ENCODE measurements at regions not wholly inside any gene's neighbourhood (a gene's known extent, or its start where the extent isn't known, plus 50 kb on each side); places are given as distances from the start of the nearest gene placed in this dataset.

DNA sequence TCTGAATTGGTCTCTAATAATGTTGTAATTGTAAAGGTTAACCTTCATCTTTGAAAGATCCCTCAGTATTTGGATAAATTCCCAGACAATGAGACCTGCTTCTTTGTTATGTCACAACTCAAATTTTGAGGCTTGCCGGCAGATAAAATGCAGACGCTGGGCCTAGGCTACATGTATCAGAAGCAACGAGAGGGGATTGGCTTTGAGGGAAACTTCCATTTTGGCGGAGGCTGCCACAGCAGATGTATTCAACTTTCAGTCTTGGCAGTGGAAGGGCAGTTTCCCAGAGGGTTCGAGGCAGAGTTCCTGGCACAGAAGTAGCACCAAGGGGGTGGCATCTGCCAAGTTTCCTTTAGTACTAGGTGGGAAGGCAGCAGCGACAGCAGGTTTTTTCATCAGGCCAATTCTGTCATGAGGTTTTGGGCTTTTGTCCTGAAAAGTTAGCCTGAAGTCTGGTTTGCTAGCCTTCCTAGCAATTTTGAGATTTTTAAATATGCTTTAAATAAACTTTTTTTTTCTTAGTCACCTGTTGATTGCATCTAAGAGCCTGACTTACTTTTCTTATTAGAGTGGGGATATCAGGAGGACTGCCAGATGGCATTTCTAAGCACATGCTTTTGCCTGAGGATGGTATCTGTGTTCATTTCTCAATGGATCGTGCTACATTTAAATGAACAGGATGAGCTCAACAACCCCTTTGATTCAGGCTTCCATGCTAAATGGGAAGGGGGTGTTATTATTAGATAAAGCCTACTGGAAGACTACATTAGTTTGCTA, 89.5 kb upstream of the FAM3C start:
- ATAC-seq (no peak), DNase-seq (no peak)
- H3K4me3 ChIP-seq: no peak overlapping the region

DNA sequence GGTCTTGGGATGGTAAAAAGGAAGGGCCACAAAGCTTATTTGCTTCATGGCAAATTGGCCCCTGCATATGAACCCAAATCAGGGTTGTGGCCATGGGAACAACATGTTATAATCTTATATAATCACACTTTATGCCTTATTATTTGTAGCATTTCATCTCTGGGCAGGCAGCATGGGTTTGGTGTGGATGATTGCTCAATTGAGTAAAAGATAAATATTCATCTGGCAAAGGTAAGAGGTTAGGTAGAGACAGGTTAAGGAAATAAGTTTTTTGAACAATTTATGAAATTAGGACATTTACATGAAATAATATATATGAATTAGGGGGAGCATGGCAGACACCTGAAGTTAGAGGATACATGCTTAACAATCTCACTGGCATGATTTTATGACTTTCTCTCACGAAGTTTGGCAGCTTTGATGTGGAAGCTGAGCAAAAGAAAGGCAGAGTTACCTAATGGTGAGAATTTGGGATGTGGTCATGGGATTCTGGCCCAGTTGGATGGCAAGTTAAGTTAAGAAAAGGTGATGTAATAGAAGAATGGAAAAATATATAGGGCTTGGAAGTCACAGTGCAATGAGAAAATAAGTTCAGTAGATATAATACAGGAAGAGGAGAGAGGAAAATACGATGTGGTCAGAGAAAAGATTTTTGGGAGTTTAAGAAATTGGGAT, 88.1 kb upstream of the FAM3C start:
- TF ChIP-seq, protein P1, sequence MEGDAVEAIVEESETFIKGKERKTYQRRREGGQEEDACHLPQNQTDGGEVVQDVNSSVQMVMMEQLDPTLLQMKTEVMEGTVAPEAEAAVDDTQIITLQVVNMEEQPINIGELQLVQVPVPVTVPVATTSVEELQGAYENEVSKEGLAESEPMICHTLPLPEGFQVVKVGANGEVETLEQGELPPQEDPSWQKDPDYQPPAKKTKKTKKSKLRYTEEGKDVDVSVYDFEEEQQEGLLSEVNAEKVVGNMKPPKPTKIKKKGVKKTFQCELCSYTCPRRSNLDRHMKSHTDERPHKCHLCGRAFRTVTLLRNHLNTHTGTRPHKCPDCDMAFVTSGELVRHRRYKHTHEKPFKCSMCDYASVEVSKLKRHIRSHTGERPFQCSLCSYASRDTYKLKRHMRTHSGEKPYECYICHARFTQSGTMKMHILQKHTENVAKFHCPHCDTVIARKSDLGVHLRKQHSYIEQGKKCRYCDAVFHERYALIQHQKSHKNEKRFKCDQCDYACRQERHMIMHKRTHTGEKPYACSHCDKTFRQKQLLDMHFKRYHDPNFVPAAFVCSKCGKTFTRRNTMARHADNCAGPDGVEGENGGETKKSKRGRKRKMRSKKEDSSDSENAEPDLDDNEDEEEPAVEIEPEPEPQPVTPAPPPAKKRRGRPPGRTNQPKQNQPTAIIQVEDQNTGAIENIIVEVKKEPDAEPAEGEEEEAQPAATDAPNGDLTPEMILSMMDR (IDR thresholded peaks at IDR 0.05): no peak
- Histone ChIP-seq H3K27ac (no peak overlapping the region), H3K4me3 (no peak overlapping the region), H3K27me3 (ENCODE audit: low read depth) (no peaks in the 10 kb centered on the region), H3K9me3 (no peaks in the 10 kb centered on the region), H3K36me3 (no peaks in the 10 kb centered on the region), H3K4me1 (no peaks in the 10 kb centered on the region)
- intact Hi-C loops (cut with DNase I): no loop called here
- ATAC-seq: no peak
- DNase-seq: no peak

More for the DNA sequence above, 89.5 kb upstream of the FAM3C start:
- H3K36me3 ChIP-seq: no peaks in the 10 kb centered on the region
- intact Hi-C loops (cut with DNase I): no loop called here
- no peaks in the 10 kb centered on the region for H3K9me3 ChIP-seq
- no peaks in the 10 kb centered on the region for H3K27me3 ChIP-seq (ENCODE audit: low read depth)
- TF ChIP-seq, protein P1 (IDR thresholded peaks at IDR 0.05): no peak
- no peaks in the 10 kb centered on the region for H3K4me1 ChIP-seq
- H3K27ac ChIP-seq: no peak overlapping the region

DNA sequence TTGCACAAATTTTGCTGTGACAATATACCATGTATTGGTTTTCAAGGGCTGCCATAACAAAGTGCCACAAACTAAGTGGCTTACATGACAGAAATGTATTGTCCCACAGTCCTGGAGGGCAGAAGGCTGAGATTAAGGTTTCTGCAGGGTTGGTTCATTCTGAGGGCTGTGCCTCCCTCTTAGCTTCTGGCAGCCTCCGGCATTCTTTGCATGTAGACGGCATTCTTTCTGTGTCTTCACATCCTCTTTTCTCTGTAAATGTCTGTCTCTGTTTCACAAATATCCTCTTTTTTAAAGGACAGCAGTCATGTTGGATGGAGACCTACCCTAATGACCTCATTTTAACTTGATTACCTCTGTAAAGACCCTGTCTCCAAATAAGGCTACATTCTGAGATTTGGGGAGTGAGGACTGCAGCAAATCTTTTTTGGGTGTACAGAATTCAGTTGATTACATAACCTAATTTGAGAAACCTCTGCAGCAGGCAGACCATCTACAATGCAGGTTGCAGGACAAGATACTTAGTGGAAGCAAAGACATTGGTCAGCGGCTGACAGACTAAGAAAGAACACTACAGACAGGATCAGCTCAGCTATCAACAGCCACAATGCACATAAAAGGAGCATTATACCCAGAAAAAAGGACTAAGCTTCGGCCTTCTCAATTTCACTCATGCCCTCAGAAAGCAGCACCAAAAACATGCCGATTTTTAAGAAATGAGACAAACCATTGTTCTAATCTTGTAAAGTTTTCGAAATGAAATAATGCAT, 84.6 kb upstream of the FAM3C start:
- Histone ChIP-seq H3K4me1 (no peaks in the 10 kb centered on the region), H3K9me3 (no peaks in the 10 kb centered on the region), H3K36me3 (no peaks in the 10 kb centered on the region), H3K27ac (no peak overlapping the region), H3K4me3 (no peak overlapping the region), H3K27me3 (ENCODE audit: low read depth) (no peaks in the 10 kb centered on the region)
- TF ChIP-seq, protein P1 (IDR thresholded peaks at IDR 0.05): no peak
- ATAC-seq (no peak), DNase-seq (no peak)
- intact Hi-C loops (cut with DNase I): no loop called here

DNA sequence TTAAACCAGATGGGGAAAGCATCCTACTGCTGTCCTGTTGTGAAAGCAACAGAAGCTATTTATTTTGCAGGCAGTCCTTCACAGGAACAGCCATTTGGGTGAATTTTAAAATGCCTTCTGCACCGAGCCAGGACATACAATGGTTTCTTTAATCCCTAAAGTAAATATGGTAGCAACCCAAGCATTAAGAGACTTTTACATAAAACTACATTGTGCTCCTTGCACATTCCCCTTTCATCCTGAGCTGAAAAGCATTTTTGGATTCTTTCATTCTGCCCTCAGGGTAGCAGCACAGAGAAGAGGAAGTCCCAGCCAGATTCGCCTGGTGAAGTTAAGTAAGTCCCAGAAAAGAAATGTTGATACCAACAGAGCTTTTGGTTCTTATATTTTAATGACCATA, 84.0 kb upstream of the FAM3C start:
- TF ChIP-seq, protein P1 (IDR thresholded peaks at IDR 0.05): no peak

DNA sequence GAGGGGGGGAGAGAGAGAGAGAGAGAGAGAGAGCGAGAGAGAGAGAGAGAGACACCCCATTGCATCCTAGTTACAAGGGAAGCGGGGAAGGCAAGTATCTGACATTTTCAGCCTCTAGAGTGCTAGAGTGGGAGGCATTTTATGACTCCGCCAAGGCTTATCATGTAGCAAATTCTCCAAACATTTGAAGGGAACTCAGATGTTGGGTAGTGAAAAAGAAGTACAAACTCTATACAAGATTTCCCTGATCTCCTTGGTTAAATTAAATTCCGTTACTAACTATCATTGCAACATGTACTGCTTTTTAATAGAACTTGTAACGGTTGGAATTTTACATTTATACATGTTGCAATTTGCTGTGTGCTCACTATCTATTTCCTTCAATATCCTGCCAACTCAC, 83.4 kb upstream of the FAM3C start:
- no peak overlapping the region for H3K4me3 ChIP-seq
- ATAC-seq: no peak
- intact Hi-C loops (cut with DNase I): no loop called here
- no peaks in the 10 kb centered on the region for H3K4me1 ChIP-seq
- no peak for DNase-seq
- TF ChIP-seq, protein P1 (IDR thresholded peaks at IDR 0.05): no peak
- no peaks in the 10 kb centered on the region for H3K36me3 ChIP-seq
- no peaks in the 10 kb centered on the region for H3K27me3 ChIP-seq (ENCODE audit: low read depth)
- no peak overlapping the region for H3K27ac ChIP-seq
- H3K9me3 ChIP-seq: no peaks in the 10 kb centered on the region

More for the DNA sequence above, 84.0 kb upstream of the FAM3C start:
- ATAC-seq: no peak
- no peaks in the 10 kb centered on the region for H3K9me3 ChIP-seq
- H3K27ac ChIP-seq: no peak overlapping the region
- H3K4me1 ChIP-seq: no peaks in the 10 kb centered on the region
- no peak overlapping the region for H3K4me3 ChIP-seq
- H3K36me3 ChIP-seq: no peaks in the 10 kb centered on the region
- intact Hi-C loops (cut with DNase I): no loop called here
- DNase-seq: no peak
- no peaks in the 10 kb centered on the region for H3K27me3 ChIP-seq (ENCODE audit: low read depth)

Data from lower lobe of right lung (tissue), 2 donors.